Fibroblast of lung (primary cell): ENCODE measurements at regions not wholly inside any gene's neighbourhood (a gene's known extent, or its start where the extent isn't known, plus 50 kb on each side); places are given as distances from the start of the nearest gene placed in this dataset.
"Not testable (repeated sequence)": the region's sequence is repeated elsewhere in the genome, so short reads cannot be mapped to it uniquely, and the experiment has no call there.

Experiments used
- EZH2 ChIP-seq: IDR thresholded peaks from 2 replicates; pipeline ENCODE4 v1.5.1; 2012; ENCODE audit warnings: low read length, control low read depth, mild to moderate bottlenecking; ENCODE audit errors: missing control alignments
- TF ChIP-seq, protein P1 (sequence below), 2 donors: IDR thresholded peaks in 1 of 2; conservative IDR thresholded peaks in 1 of 2; 1 replicate in 1 of 2; 2 replicates in 1 of 2; pipeline ENCODE4 v1.5.1; 2011 to 2012; ENCODE audit warnings: low read length in 2 of 2, control low read depth in 1 of 2, inconsistent platforms in 1 of 2, low read depth in 1 of 2, mild to moderate bottlenecking in 1 of 2

DNA sequence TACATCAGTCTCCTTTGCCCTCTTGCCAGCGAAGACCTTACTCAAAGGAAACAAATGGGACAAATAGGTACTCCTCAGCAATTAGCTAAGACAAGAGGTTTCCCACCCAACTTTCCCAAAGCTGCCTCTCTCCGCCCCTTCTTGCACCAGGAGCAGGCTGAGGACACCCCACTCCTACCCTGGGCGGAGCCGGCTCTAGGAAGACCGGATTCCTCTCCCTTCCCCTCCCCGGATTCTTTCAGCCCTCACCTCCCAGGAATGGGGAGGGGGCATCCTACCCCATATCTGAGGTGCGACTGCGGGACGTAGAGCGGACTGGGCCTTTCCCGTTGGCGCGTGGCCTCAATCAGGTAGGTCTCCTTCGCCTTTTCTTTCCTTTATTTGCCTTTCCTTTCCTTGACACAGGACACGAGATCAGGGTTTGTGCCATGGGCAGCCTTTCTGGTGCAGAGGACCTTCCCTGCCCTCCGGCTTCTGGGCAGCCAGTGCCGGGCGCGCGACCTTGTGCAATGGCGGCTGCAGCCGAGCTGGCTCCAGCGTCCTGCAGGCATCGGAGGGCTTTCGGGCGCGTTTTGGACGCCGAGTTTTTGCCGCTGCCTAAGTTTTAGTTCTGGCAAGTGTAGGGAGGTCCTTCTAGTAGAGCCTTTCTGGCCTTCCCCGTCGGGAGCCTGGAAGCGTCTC, 279.9 kb downstream of the PLS3 start:
- TF ChIP-seq, protein P1, sequence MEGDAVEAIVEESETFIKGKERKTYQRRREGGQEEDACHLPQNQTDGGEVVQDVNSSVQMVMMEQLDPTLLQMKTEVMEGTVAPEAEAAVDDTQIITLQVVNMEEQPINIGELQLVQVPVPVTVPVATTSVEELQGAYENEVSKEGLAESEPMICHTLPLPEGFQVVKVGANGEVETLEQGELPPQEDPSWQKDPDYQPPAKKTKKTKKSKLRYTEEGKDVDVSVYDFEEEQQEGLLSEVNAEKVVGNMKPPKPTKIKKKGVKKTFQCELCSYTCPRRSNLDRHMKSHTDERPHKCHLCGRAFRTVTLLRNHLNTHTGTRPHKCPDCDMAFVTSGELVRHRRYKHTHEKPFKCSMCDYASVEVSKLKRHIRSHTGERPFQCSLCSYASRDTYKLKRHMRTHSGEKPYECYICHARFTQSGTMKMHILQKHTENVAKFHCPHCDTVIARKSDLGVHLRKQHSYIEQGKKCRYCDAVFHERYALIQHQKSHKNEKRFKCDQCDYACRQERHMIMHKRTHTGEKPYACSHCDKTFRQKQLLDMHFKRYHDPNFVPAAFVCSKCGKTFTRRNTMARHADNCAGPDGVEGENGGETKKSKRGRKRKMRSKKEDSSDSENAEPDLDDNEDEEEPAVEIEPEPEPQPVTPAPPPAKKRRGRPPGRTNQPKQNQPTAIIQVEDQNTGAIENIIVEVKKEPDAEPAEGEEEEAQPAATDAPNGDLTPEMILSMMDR (conservative IDR thresholded peaks at IDR 0.05 in 1 of 2, IDR thresholded peaks at IDR 0.05 in 1 of 2; ENCODE audit: low read depth in 1 of 2, low read length in 2 of 2) = not testable (repeated sequence)
- TF ChIP-seq EZH2 = not testable (repeated sequence)
